SU-DHL-6 (cell line): ENCODE measurements at regions not wholly inside any gene's neighbourhood (a gene's known extent, or its start where the extent isn't known, plus 50 kb on each side); places are given as distances from the start of the nearest gene placed in this dataset.

ENCODE experiments used
- H2AFZ ChIP-seq: fragments of 200-600 bp; sonication (generic); 2 replicates; pipeline ENCODE4 v1.6.1; 2014; ENCODE audit warnings: low read depth, mild to moderate bottlenecking, moderate library complexity, mixed read lengths, antibody characterized with exemption, low read length; ENCODE audit not compliant: severe bottlenecking
- H3F3A ChIP-seq: fragments of 200-600 bp; shearing (Covaris generic); 2 replicates; pipeline ENCODE4 v1.6.0; 2016; ENCODE audit warnings: antibody characterized with exemption, mild to moderate bottlenecking; ENCODE audit not compliant: insufficient read depth
- H3K27ac ChIP-seq: fragments of 200-600 bp; sonication (generic); 2 replicates; pipeline ENCODE4 v1.5.1; 2016; ENCODE audit warnings: low read depth, mild to moderate bottlenecking, low read length, moderate library complexity, mixed read lengths
- H3K27me3 ChIP-seq: fragments of 200-600 bp; sonication (generic), shearing (Covaris generic); 2 replicates; pipeline ENCODE4 v1.6.0; 2014; ENCODE audit warnings: mild to moderate bottlenecking, low read length
- H3K36me3 ChIP-seq: fragments of 200-600 bp; sonication (generic); 2 replicates; pipeline ENCODE4 v1.6.1; 2014; ENCODE audit warnings: mild to moderate bottlenecking, low read length, mixed read lengths
- H3K4me2 ChIP-seq: fragments of 300-600, 200-600 bp; shearing (Covaris generic), sonication (generic); 2 replicates; pipeline ENCODE4 v1.6.0; 2014; ENCODE audit warnings: low read length, low read depth, mild to moderate bottlenecking; ENCODE audit not compliant: poor library complexity, severe bottlenecking
- H3K4me3 ChIP-seq: fragments of 200-600 bp; sonication (generic); 2 replicates; pipeline ENCODE4 v1.5.1; 2014; ENCODE audit warnings: antibody characterized with exemption, low read length, mild to moderate bottlenecking, mixed read lengths; ENCODE audit not compliant: insufficient read depth, poor library complexity, severe bottlenecking
- H3K79me2 ChIP-seq: fragments of 200-600 bp; sonication (generic); 2 replicates; pipeline ENCODE4 v1.6.1; 2014; ENCODE audit warnings: mild to moderate bottlenecking, low read length, moderate library complexity; ENCODE audit not compliant: insufficient read depth
- H3K9ac ChIP-seq: fragments of 200-600 bp; sonication (generic); 2 replicates; pipeline ENCODE4 v1.7.0; 2014; ENCODE audit warnings: mild to moderate bottlenecking, low read length
- H3K9me2 ChIP-seq: fragments of 200-600 bp; sonication (generic); replicated peaks from 2 replicates; pipeline ENCODE4 v1.6.1; 2014; ENCODE audit warnings: low read length; ENCODE audit not compliant: insufficient read depth
- H3K9me3 ChIP-seq: fragments of 200-600 bp; sonication (generic); 2 replicates; pipeline ENCODE4 v1.6.1; 2014; ENCODE audit warnings: low read length, mixed read lengths; ENCODE audit not compliant: insufficient read depth
- H4K20me1 ChIP-seq: fragments of 200-600 bp; sonication (generic); 2 replicates; pipeline ENCODE4 v1.6.1; 2014; ENCODE audit warnings: low read depth, mild to moderate bottlenecking, antibody characterized with exemption, low read length, moderate library complexity, mixed read lengths
- EZH2phosphoT487 ChIP-seq: fragments of 200-600 bp; sonication (generic), shearing (Covaris generic); conservative IDR thresholded peaks from 2 replicates; pipeline ENCODE4 v1.6.1; 2018; ENCODE audit warnings: mild to moderate bottlenecking, antibody characterized with exemption, low read length, moderate library complexity, mixed read lengths
- TF ChIP-seq, protein P1 (sequence below): fragments of 200-600 bp; sonication (generic); IDR thresholded peaks from one replicate; pipeline ENCODE4 v1.5.1; 2017; ENCODE audit warnings: antibody characterized with exemption, mild to moderate bottlenecking, low read length, moderate library complexity; ENCODE audit not compliant: insufficient read depth, poor library complexity, severe bottlenecking

DNA sequence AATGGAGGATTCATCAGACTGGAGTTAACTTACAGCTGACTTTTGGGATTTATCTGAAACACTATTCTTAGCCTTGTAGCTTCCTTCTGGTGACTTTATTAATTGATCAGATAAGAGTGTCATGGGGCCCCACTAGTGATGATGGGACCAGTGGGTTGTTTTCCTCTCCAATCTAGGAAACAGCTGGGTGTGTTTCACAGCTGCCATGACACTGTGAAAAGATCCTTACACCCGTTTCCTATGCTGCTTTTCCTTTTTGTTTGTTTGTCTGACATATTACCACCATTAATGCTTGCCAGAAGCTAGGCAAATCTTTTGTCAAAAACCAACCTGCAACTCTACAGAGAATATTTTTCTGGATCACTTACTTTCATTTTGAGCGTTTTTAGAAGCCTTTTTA, 86.2 kb downstream of the ZBTB18 start:
- Histone ChIP-seq H3K79me2 (no peaks in the 10 kb centered on the region), H3K4me3 (no peak overlapping the region), H2AFZ (no peak overlapping the region), H3K27me3 (0 out of 2 replicates have a peak, but pooled peaks cover 5% of the 10 kb centered on the region), H3K9me2 (no peaks in the 10 kb centered on the region), H3K36me3 (no peaks in the 10 kb centered on the region), H3K9me3 (no peaks in the 10 kb centered on the region), H3K27ac (no peak overlapping the region), H4K20me1 (no peaks in the 10 kb centered on the region), H3F3A (no peaks in the 10 kb centered on the region), H3K4me2 (no peak overlapping the region), H3K9ac (no peak overlapping the region)
- TF ChIP-seq, protein P1, sequence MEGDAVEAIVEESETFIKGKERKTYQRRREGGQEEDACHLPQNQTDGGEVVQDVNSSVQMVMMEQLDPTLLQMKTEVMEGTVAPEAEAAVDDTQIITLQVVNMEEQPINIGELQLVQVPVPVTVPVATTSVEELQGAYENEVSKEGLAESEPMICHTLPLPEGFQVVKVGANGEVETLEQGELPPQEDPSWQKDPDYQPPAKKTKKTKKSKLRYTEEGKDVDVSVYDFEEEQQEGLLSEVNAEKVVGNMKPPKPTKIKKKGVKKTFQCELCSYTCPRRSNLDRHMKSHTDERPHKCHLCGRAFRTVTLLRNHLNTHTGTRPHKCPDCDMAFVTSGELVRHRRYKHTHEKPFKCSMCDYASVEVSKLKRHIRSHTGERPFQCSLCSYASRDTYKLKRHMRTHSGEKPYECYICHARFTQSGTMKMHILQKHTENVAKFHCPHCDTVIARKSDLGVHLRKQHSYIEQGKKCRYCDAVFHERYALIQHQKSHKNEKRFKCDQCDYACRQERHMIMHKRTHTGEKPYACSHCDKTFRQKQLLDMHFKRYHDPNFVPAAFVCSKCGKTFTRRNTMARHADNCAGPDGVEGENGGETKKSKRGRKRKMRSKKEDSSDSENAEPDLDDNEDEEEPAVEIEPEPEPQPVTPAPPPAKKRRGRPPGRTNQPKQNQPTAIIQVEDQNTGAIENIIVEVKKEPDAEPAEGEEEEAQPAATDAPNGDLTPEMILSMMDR, result no peak
- no peak for TF ChIP-seq EZH2phosphoT487

DNA sequence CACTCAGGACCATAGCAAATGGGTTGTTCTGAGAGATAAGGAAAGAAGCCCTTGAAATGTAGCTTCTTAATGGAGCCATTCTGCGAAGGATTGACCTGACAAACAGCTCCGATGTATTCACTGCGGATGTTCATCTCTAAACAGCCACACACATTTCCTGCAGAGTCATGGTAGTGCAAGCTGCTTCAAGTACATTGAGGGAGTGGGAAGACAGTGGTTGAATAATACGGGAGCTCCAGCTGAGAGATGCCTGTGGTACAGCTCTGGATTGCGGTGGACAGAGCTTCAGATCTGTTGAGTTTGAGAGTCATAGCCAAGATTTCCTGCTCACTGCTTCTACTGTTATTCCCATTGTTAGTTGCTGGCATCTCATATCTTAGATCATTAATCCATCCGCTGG, 86.6 kb downstream of the ZBTB18 start:
- Histone ChIP-seq H3F3A (no peaks in the 10 kb centered on the region), H3K4me2 (no peak overlapping the region), H3K36me3 (no peaks in the 10 kb centered on the region), H3K27me3 (0 out of 2 replicates have a peak, but pooled peaks cover 5% of the 10 kb centered on the region), H3K27ac (no peak overlapping the region), H3K9ac (no peak overlapping the region), H4K20me1 (no peaks in the 10 kb centered on the region), H2AFZ (no peak overlapping the region), H3K79me2 (no peaks in the 10 kb centered on the region), H3K9me3 (no peaks in the 10 kb centered on the region), H3K4me3 (no peak overlapping the region), H3K9me2 (no peaks in the 10 kb centered on the region)
- no peak for TF ChIP-seq EZH2phosphoT487
- TF ChIP-seq, protein P1, result no peak

- Histone ChIP-seq H3F3A (no peaks in the 10 kb centered on the region), H3K27ac (no peak overlapping the region), H3K36me3 (no peaks in the 10 kb centered on the region), H4K20me1 (no peaks in the 10 kb centered on the region), H3K9me2 (no peaks in the 10 kb centered on the region), H3K79me2 (no peaks in the 10 kb centered on the region), H3K9ac (no peak overlapping the region), H3K4me3 (no peak overlapping the region), H2AFZ (no peak overlapping the region), H3K9me3 (no peaks in the 10 kb centered on the region), H3K4me2 (no peak overlapping the region), H3K27me3 (0 out of 2 replicates have a peak, but pooled peaks cover 4% of the 10 kb centered on the region)
- TF ChIP-seq, protein P1, result no peak
- no peak for TF ChIP-seq EZH2phosphoT487
Observed at GRCh38 chr1:244138399-244138798, 87.3 kb downstream of the ZBTB18 start.

DNA sequence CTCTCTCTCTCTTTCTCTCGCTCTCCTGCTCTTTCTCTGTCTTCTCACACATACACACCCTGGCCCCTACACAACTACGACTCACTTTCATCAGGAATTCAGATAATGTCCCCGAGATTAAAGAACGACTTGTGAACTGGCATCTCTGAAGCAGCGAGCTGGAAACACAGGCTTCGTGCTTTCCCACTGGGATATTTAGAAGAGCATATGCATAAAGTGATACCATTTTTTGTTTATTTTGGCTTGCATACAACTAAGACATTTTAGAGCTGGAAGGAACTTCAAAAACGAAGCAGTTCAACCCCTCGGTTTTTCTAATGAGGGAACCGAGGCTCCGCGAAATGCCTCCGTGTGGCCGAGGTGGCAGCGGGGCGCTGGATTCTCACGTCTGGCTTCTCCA, 88.6 kb downstream of the ZBTB18 start:
- Histone ChIP-seq H4K20me1 (no peaks in the 10 kb centered on the region), H3K36me3 (no peaks in the 10 kb centered on the region), H3K9me3 (no peaks in the 10 kb centered on the region), H3K27me3 (no peaks in the 10 kb centered on the region), H3K9me2 (no peaks in the 10 kb centered on the region), H3K9ac (no peak overlapping the region), H3K4me2 (no peak overlapping the region), H3K4me3 (no peak overlapping the region), H3K27ac (no peak overlapping the region), H3K79me2 (no peaks in the 10 kb centered on the region), H3F3A (no peaks in the 10 kb centered on the region), H2AFZ (no peak overlapping the region)
- TF ChIP-seq, protein P1, result no peak
- no peak for TF ChIP-seq EZH2phosphoT487
